Neural progenitor cell (in vitro differentiated cells): ENCODE measurements at regions not wholly inside any gene's neighbourhood (a gene's known extent, or its start where the extent isn't known, plus 50 kb on each side); places are given as distances from the start of the nearest gene placed in this dataset.
A peak's percentile ranks its signal among the peaks of the same experiment; 100 is the strongest.

Source experiments
- DNase-seq: peaks from one replicate; pipeline ENCODE4 v3.0.0-alpha.2; 2016; ENCODE audit warnings: low spot score
- H2AFZ ChIP-seq: fragments of 200-600 bp; sonication (generic); replicated peaks from 2 replicates; pipeline ENCODE4 v1.6.1; 2016; ENCODE audit warnings: antibody characterized with exemption
- H3F3A ChIP-seq: fragments of 200-600 bp; sonication (generic); 2 replicates; pipeline ENCODE4 v1.6.1; 2016; ENCODE audit warnings: antibody characterized with exemption, low read depth
- H3K27ac ChIP-seq: fragments of 200-600 bp; sonication (generic); 2 replicates; pipeline ENCODE4 v1.5.1; 2016; ENCODE audit warnings: mild to moderate bottlenecking
- H3K27me3 ChIP-seq: fragments of 200-600 bp; sonication (generic); 2 replicates; pipeline ENCODE4 v1.6.1; 2016; ENCODE audit warnings: mild to moderate bottlenecking, moderate library complexity
- H3K36me3 ChIP-seq: fragments of 200-600 bp; sonication (generic); 2 replicates; pipeline ENCODE4 v1.5.1; 2016
- H3K4me1 ChIP-seq: fragments of 200-600 bp; sonication (generic); 2 replicates; pipeline ENCODE4 v1.6.1; 2016; ENCODE audit warnings: mixed run types
- H3K4me2 ChIP-seq: fragments of 200-600 bp; sonication (generic); 2 replicates; pipeline ENCODE4 v1.6.1; 2016
- H3K4me3 ChIP-seq: fragments of 200-600 bp; sonication (generic); 2 replicates; pipeline ENCODE4 v1.5.1; 2016
- H3K79me2 ChIP-seq: fragments of 200-600 bp; sonication (generic); 2 replicates; pipeline ENCODE4 v1.6.1; 2016; ENCODE audit warnings: low read depth
- H3K9ac ChIP-seq: fragments of 200-600 bp; sonication (generic); 2 replicates; pipeline ENCODE4 v1.6.1; 2016
- H3K9me3 ChIP-seq: fragments of 200-600 bp; sonication (generic); 2 replicates; pipeline ENCODE4 v1.5.1; 2016; ENCODE audit warnings: low read depth
- H4K20me1 ChIP-seq: fragments of 200-600 bp; sonication (generic); 2 replicates; pipeline ENCODE4 v1.6.1; 2016; ENCODE audit warnings: low read depth
- H3K27ac Mint-ChIP-seq: 3 replicates; pipeline ENCODE4 v1.8.0; 2021; ENCODE audit warnings: mixed read lengths
- H3K27me3 Mint-ChIP-seq: 2 replicates; pipeline ENCODE4 v1.8.0; 2022; ENCODE audit warnings: low read depth, mild to moderate bottlenecking, inconsistent platforms, moderate library complexity, mixed read lengths; ENCODE audit not compliant: insufficient read depth
- H3K36me3 Mint-ChIP-seq: 3 replicates; pipeline ENCODE4 v1.8.0; 2021; ENCODE audit warnings: mixed read lengths
- H3K4me1 Mint-ChIP-seq: 3 replicates; pipeline ENCODE4 v1.8.0; 2021; ENCODE audit warnings: mixed read lengths
- H3K4me3 Mint-ChIP-seq: 3 replicates; pipeline ENCODE4 v1.8.0; 2021; ENCODE audit warnings: mild to moderate bottlenecking, moderate library complexity, mixed read lengths
- H3K9me3 Mint-ChIP-seq: 3 replicates; pipeline ENCODE4 v1.8.0; 2020; ENCODE audit warnings: mixed read lengths
- CTCF ChIP-seq: fragments of 200-600 bp; sonication (generic); IDR thresholded peaks from 2 replicates; pipeline ENCODE4 v1.5.1; 2017; ENCODE audit warnings: antibody characterized with exemption, mild to moderate bottlenecking
- EZH2 ChIP-seq: fragments of 200-600 bp; sonication (generic); IDR thresholded peaks from 2 replicates; pipeline ENCODE4 v1.6.1; 2017; ENCODE audit warnings: antibody characterized with exemption, mild to moderate bottlenecking, moderate library complexity
- EZH2phosphoT487 ChIP-seq: fragments of 200-600 bp; sonication (generic); IDR thresholded peaks from 2 replicates; pipeline ENCODE4 v1.6.1; 2017; ENCODE audit warnings: antibody characterized with exemption

- H3K4me2 ChIP-seq = no peak overlapping the region
- H3K27ac ChIP-seq = no peak overlapping the region
- DNase-seq = no peak
- H3K79me2 ChIP-seq = no peaks in the 10 kb centered on the region
- H3K27ac Mint-ChIP-seq = no peak overlapping the region
- peaks cover 4% of the 10 kb centered on the region for H3F3A ChIP-seq
- H3K27me3 Mint-ChIP-seq = peaks cover 10% of the 10 kb centered on the region
- H3K4me3 ChIP-seq = no peak overlapping the region
- no peaks in the 10 kb centered on the region for H4K20me1 ChIP-seq
- H2AFZ ChIP-seq = no peak overlapping the region
- H3K36me3 Mint-ChIP-seq = no peaks in the 10 kb centered on the region
- peaks cover 22% of the 10 kb centered on the region for H3K4me1 Mint-ChIP-seq
- no peaks in the 10 kb centered on the region for H3K9me3 ChIP-seq
- H3K9ac ChIP-seq = no peak overlapping the region
- no peak overlapping the region for H3K4me3 Mint-ChIP-seq
- TF ChIP-seq CTCF (no peak), EZH2 (no peak), EZH2phosphoT487 (no peak)
- H3K27me3 ChIP-seq = no peaks in the 10 kb centered on the region
- H3K36me3 ChIP-seq = no peaks in the 10 kb centered on the region
- no peaks in the 10 kb centered on the region for H3K9me3 Mint-ChIP-seq
- H3K4me1 ChIP-seq = no peaks in the 10 kb centered on the region
Measured at GRCh38 chr22:48300877-48301276, 1526.8 kb downstream of the BRD1 start.

GRCh38 chr22:48299801-48300200 lies 1527.9 kb downstream of the BRD1 start:
- Histone ChIP-seq H3K4me3 (no peak overlapping the region), H3K4me1 (no peaks in the 10 kb centered on the region), H3K9ac (no peak overlapping the region), H3K9me3 (no peaks in the 10 kb centered on the region), H3K79me2 (no peaks in the 10 kb centered on the region), H2AFZ (no peak overlapping the region), H3K27me3 (no peaks in the 10 kb centered on the region), H3K36me3 (no peaks in the 10 kb centered on the region), H3K4me2 (no peak overlapping the region), H4K20me1 (no peaks in the 10 kb centered on the region), H3K27ac (no peak overlapping the region), H3F3A (peaks cover 4% of the 10 kb centered on the region)
- no peaks in the 10 kb centered on the region for H3K36me3 Mint-ChIP-seq
- peaks cover 18% of the 10 kb centered on the region for H3K4me1 Mint-ChIP-seq
- peaks cover 10% of the 10 kb centered on the region for H3K27me3 Mint-ChIP-seq
- peak; percentile 1 for DNase-seq
- TF ChIP-seq EZH2 (no peak), EZH2phosphoT487 (no peak), CTCF (no peak)
- no peak overlapping the region for H3K27ac Mint-ChIP-seq
- no peak overlapping the region for H3K4me3 Mint-ChIP-seq
- no peaks in the 10 kb centered on the region for H3K9me3 Mint-ChIP-seq

- no peak overlapping the region for H3K9ac ChIP-seq
- Mint-ChIP-seq H3K27ac (no peak overlapping the region), H3K4me3 (peak overlapping the region; percentile 61), H3K4me1 (peaks cover 11% of the 10 kb centered on the region), H3K27me3 (peaks cover 10% of the 10 kb centered on the region), H3K36me3 (no peaks in the 10 kb centered on the region), H3K9me3 (no peaks in the 10 kb centered on the region)
- H3K27ac ChIP-seq = no peak overlapping the region
- no peaks in the 10 kb centered on the region for H3K79me2 ChIP-seq
- no peaks in the 10 kb centered on the region for H4K20me1 ChIP-seq
- TF ChIP-seq CTCF (no peak), EZH2 (no peak), EZH2phosphoT487 (no peak)
- DNase-seq = no peak
- H3K9me3 ChIP-seq = no peaks in the 10 kb centered on the region
- H3K4me3 ChIP-seq = no peak overlapping the region
- no peaks in the 10 kb centered on the region for H3K36me3 ChIP-seq
- no peaks in the 10 kb centered on the region for H3K4me1 ChIP-seq
- no peaks in the 10 kb centered on the region for H3K27me3 ChIP-seq
- H3F3A ChIP-seq = peaks cover 4% of the 10 kb centered on the region
- H2AFZ ChIP-seq = no peak overlapping the region
- H3K4me2 ChIP-seq = no peak overlapping the region
Measured at GRCh38 chr22:48299124-48299523, 1528.5 kb downstream of the BRD1 start.
